Kasumi-1 (cell line): ENCODE measurements at regions not wholly inside any gene's neighbourhood (a gene's known extent, or its start where the extent isn't known, plus 50 kb on each side); places are given as distances from the start of the nearest gene placed in this dataset.

Experiments used
- DNase-seq, 2 experiments: peaks; one replicate each; lab custom pipeline; 2025; lab: John Stamatoyannopoulos, UW

DNA sequence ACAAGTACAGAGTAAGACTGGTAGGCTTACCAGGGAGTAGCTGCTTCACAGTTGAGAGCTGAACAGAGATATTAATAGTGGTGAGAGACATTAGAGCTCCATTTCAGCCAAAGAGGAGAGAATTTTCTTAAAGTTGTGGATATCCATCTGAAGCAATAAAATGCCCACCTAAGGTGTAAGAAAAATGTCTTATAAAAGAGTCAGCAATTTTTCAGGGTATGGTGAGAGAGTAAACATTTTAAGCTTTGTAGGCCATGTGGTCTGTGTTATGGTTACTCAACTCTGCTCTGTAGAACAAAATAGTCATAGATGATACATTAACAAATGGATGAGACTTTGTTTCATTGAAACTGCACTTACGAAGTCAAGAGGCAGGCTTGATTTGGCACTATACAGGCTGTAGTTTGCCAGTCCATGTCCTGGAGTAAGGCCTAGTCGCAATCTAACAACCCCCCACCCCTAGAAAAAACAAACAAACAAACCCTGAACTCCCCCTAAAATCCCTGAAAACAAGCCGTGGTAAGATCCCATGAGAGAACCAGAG lies 945.4 kb upstream of the SEMA6A start:
- no peak for DNase-seq

DNA sequence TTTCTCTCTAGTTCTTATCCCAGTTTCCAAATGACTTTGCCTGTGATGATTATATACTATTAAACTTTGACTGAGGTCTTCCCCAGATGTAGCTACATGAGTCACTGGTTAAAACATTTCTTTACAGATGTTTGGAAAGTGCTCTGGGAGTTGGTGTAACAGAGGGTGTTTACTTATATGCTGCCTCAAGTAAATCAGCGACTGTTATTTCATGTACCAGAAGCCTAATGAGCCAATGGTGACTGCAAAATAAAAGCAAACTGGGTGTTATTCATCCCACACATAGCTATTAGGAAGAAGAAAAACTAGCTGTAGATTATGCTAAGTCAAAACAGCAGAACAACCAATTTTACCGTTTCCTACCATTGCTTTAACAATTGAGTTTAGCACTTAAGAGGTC lies 929.7 kb upstream of the SEMA6A start:
- no peak for DNase-seq

DNA sequence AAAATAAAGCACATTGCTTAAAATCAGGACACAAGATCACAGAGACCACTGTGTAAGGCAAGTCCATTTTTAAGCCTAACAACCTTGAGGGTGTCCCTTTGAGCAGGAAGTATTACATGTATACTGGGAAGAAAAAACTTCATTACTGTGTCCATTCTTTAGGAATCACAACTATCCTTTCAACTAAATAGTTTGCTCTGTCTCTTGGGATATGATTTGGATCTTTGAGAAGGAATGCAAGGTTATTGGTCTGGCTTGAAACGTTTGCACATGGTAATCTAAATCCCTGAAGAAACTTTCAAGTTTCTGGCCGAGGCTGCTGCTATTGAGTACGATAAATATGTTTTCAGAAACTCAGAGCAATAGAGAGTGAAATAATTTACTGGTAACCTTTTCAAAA lies 923.0 kb upstream of the SEMA6A start:
- no peak for DNase-seq

DNA sequence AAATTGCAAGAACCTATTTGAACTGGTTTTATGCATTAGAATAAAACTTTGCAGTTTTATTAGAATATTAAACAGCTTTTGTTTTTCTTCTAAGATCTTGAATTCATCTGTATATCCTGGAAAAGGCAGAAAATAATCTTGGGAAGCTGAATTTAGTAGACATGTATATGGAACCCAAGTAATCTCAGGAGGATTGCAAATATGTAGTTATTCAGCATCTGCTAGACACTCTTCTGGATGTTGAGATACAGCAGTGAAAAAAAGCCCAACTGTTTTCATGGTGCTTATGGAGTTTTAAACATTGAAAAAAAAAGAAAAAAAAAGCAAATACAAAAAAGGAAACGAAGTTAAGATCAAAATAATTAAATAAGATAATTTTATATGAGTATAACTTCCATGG lies 922.2 kb upstream of the SEMA6A start:
- DNase-seq: no peak

DNA sequence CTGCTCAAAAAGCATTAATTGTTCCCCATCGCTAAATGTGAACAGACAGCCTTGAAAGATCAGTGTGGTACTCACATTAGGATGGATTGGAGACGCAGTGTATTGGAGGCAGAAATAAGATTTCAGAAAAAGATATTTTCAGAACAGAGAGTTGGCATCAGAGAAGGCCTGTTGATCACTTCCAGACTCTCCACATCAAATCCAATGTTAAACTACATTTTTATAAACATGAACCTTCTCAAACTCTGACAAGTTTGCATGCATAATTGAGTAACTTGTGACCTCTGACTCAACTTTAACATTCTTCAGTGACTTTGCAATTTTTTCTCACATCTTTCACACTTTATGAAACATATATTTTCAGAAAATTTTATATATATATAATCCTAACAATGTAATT lies 919.6 kb upstream of the SEMA6A start:
- DNase-seq: no peak

DNA sequence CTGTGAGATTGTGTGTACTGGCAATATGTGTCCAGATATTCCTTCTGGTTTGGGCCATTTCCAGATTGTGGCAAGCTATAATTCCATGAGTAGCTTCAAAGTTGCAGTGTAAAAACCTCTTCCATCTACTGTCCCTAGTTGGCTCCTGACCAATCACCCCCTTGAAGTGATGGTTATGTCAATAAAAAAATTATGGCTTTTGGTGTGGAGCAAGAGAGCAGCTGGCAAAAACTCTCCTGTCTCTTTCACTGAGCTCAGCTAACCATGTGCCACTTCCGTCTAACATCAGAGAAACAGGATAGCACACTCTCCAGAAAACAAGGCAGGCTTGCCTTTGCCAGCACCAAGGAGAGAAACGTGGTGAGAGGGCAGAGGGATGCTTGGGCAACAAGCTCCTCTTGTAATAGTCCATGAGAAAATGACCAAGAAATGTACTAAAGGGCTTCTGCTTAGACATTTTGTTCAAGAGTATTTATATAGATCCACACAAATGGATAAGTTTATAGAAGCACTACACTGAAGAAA lies 914.4 kb upstream of the SEMA6A start:
- no peak for DNase-seq

DNA sequence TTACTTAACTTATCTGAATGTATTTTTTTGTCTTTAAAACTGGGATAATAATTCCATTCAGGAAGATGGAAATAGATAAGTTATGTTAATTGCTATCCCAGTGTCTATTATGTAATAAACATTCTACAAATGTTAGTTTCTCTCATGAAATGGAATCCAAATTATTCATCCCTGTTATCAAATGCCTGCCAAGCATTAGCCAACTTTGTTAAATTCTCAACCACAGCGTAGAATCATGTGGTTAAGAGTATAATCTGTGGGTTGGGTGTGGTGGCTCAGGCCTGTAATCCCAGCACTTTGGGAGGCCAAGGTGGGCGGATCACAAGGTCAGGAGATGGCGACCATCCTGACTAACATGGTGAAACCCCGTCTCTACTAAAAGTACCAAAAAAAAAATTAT lies 912.9 kb upstream of the SEMA6A start:
- no peak for DNase-seq

DNA sequence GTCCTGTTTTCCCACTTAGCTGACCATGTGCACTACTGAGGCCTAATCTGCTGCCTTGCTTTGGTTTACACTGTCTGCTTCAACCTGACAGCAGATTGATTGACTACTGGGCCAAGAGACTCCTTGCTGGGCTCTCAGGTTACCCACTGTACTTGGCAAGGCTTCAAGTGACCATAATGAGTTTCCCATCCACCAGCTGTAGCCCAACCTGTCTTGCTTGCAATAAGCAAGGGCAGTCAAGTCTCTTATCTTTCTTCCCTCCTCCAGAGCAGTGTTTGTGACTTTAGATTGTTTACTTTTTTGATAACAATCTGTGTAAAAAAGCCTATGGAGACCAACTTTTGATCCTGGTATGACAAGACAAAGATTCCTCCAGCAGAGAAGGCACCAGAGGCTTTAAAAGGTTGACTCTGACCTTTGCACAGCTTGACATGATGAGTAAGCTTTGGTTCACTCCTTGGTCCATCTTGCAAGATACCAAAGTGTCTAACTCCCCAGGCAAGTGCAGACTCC lies 912.3 kb upstream of the SEMA6A start:
- DNase-seq: no peak

DNA sequence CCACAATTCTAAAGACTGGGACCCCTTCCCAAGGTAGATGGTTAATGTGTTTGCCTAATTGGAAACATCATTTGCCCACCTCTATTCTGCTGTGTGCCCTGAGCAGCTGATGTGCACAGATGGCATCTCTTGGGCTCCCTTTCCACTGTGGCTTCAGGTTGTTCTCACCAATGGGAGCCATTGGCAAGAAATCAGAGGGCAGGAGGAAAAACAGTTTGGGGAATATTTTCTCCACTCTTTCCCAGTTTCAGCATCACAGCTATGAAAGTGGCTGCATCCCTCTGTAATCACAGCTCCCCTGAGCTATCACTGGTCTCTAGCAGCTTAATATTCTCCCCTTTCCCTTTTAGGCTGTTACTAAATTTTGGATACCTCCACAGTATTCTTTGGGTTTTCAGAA lies 911.6 kb upstream of the SEMA6A start:
- DNase-seq: no peak

DNA sequence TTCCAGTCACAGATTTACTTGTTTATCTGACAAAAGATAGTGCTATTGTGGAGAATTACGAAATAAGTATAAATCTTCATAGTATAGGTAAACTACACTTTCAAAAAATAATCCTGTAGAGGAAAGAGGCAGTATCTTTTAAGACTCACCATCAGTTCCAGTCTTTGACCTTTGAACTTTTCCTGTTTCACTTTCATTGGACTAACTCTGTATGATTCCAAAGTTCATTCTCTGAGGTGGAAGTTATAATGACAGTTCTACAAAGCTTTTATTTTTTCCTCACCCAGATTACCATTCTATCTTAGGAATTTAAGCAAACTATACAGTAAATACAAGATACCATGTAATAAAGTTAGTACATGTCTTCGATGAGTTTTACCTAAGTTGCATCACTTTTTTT lies 901.3 kb upstream of the SEMA6A start:
- no peak for DNase-seq

DNA sequence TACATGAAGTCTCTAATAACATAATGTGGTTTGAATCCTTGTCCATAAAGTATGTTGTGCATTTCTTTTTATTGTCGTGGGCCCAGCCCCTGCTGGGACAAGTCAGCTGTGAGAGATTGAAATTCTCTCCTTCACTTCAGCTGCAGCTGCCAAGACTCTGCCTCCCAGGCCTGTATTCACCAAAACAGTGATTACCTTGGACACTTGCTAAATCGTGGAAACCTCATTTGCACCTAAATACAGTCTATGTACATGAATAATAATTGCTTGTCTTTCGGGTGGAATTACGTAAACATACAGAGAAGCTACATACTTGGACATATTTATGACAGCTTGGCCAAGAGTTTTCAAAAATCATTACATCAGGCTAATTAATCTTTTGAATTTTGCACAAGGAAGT lies 898.5 kb upstream of the SEMA6A start:
- DNase-seq: no peak

DNA sequence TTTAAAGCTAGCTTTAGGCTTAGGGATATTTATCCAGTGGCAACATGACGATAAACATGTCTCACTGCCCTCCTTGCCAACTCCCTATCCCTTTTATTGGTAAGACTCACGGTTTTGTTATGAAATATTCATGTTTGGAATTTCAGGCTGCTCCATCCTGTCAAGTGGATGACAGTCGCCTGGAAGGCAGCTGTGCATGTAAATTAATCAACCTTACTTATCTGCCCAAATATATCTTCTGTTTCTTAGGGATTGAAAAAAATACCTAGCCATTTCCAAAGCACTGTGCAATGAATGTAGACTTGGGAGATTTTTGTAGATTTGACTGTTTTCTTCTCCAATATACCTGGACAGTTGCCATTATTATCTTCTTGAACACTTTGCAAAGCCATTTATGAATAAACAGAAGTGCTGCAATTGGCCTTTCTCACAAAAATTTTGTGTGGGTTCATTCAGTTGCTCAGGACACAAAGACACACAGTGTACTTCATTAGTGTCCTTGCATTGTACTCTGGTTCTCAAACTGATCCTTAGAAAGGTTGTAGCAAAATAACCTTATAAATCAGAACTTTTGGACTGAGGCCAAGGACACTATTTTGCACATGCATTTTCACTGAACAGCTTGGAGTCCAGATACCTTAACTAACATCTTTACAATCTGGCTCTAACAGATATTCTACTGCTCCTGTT lies 889.4 kb upstream of the SEMA6A start:
- DNase-seq: no peak

DNA sequence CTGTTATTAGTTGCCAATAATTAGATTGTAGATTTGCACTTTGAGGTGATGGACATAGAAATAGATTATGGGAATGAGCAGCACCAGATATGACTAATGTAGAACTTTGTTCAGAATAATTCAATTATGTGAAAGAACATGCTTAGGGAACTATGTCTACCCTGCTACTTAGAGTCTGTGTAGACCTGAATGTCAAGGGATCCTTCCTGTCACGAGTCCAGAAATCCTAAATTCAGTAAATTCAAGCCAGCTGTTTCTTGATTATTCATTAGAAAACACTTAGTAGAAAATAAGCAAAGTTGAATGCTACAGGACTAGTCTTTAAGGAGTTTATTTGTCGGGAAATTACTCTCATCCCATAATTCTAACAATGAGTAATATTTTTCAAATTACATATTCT lies 887.3 kb upstream of the SEMA6A start:
- DNase-seq: no peak

DNA sequence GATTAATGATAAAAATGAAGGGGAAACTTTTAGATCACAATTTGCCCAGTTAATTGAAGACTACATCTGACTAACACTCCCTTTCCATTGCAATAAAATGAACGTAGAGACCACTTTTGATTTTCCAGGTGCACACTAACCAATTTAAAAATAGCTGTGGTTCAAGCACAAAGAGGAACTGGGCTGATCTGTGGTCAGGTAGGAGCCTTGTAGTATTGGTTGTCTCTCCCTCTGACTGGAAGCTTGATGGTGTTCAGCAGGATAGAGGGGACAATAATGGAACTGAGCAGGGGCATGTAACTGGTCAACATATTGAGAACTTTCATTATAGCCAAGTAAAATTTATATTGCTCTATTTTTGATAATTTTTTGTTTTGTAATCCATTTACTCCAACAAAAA lies 886.8 kb upstream of the SEMA6A start:
- DNase-seq: peak; percentile 1 to 11

DNA sequence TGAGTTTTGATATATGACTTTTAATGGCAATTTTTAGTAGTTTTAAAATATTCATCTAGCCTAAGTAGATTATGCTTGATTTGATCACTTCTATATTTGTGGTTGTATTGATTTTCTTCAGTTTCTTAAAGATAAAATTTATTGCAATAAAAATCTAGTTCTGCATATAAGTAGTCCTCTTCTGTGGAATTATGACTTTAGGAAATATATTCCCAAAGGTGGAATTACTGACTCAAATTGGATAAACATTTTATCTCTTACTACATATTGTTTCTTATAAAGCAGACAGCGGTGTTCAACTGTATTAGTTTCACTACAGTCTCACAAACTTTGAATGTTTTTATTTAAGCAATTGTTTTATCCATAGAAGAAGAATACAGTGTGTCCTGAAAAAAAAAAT lies 883.0 kb upstream of the SEMA6A start:
- no peak for DNase-seq

DNA sequence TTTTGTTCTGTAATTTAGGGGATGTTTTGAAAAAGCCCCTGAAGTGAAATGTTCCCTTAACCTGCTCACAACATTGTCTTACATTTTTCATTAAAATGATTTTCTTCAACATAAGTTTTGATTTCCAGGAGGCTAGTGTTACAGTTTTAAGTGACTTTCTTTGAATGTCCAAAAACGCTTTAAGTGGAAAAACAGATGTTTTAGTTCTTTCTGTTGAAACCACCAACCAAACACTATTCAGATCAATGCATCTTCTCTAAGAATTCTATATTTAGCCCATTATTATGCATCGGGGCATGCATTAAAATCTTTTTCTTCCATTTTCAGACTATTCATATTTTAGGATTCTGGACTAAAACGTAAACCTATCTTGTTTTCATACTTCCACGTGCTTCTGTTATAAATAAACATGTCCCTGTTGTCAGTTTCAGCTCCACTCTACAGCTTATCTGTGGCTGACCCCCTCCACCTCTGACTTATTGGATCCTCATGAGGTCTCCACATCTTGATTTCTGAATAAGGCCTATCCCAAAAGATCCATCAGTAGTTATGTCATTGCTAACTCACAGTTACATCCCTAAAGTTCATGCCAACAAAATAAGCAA lies 882.3 kb upstream of the SEMA6A start:
- DNase-seq: no peak

DNA sequence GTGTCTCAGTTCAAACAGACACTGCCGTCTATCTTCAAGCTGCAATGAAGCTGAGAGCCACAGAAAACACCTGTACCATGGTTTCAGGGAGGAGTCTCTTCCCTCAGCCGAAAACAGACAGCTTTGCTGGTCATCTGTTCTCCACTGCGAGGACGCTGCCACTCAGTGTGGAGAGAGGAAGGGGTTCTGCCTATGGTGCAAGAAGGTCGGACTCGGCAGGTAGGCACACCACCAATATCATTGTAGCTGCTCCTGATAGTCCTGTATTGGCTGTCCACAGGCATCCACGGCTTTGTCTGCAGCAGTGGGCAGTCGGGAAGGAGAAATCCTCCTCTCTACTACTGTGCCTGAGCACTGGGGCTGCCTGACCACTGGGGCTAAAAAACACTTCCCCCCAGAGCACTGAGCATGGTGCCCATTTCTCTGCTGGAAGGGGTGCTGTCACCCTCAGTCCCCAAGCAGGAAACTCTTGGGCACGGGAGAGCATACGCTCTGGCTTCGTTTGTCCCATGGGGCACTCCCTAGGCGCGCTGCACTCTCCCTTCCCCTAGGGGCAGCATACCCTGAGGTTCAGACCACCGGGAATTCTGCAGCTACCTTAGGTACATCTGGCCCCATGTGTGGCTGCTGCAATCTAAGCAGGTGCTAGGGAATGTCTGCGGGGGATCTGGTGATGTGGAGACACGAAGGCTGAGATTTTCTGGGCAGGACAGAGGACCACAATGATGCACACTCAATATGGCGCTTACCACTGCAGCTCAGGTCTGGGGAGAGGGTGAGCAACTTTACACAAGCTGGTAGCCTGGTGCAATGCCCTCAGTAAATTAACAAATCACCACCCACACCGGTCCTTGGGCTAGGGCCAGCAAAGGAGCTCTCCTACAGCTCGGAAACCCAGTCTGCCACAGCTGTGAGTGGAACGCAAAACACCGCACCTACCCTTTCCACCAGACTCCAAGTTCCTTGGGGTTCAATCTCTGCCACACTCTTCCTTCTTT lies 880.9 kb upstream of the SEMA6A start:
- DNase-seq: no peak

DNA sequence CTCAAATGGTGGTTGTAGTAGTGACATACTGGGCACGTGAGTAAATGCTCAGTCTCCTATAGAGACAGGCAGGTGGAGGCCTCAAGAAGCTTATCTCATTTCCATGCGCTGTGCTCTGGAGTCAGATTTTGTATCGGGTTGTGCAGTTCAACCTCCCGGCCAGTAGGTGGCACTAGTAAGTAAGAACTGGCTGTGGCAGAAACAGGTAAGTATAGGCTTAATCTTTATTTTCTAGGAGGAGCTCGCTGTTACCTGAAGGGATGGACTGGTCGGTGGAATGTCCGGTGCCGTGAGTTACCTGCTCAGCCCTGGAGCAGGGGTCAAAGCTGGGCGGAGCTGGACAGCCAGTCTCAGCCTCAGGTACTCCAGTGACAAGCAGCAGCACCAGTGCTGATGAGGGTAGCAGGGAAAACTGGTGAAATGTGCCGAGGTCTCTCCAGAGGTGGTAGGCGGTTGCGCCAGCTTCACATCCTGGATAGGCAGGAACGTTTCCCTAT lies 880.1 kb upstream of the SEMA6A start:
- peak; percentile 6 to 23 for DNase-seq

DNA sequence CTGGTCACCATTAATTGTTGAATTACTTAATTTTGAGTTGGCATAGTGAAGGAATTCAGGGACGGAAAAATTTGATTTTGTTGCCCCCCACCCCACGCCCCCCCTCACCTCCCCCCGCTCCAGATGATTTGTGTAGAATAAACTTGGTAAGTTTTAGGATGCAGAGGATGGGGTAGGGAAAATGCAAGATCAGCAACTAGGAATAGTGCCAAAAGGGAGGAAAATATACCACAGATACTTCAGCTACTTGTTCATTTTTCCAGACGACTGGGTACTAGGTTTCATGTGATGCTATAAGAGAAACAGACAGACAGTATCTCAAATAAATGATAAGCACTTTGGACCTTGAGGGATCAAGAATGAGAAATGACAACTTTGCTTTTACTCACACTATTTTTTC lies 862.2 kb upstream of the SEMA6A start:
- no peak for DNase-seq

DNA sequence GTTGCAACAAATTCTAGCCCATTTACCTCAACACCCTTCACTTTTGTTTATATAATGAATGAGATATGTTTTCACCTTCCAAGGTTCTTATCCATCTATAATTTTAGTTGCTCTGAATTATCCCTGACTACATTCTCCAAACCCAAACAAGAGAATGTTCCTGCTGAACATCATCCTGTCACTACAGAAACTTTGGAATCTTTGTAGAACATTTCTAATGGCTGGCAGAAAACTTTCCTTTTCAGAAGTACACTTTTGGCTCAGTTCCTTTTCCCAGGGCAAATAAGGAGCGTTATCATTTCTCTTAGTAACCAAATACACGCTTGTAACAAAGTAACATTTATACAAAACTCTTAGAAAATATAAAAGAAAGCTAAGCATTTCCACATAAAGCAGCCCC lies 860.6 kb upstream of the SEMA6A start:
- no peak for DNase-seq

DNA sequence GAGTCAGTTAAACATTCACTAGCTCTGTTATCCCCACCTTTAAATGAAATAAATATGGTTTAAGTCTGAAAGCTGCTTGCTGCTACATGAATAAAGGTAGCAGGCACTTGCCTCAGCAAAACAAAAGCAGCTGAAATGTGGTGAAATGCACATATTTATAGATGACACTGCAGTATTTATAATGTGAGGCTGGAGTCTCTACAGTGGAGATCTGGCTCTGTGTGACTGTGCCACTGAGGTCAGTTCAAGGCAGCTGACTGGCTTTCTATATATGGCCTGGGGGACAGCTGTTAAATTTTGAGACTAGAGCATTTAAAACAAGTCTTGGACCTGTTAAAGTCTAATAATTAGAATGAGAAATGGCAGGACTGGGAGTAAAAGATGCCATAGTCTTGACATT lies 859.6 kb upstream of the SEMA6A start:
- DNase-seq: no peak

DNA sequence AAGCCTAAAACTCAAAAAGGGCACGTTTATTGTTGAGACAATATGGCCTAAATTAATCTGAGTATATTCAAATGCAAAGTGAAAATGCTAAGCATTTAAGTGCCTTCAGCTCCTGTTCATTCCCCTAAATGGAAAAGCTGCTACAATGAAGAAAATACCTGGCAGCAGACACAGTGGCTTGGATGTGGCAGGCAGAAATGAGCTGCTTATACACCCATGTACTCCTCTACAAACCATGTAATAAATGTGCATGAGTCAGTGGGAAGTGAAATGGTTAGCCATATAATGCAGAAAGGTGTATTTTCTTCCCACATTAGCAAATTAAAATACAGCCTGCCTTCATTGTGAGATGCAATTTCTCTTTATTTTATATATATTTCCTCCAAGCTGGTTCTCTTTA lies 859.2 kb upstream of the SEMA6A start:
- no peak for DNase-seq
